Coronary artery (tissue), 2 donors: ENCODE measurements at regions not wholly inside any gene's neighbourhood (a gene's known extent, or its start where the extent isn't known, plus 50 kb on each side); places are given as distances from the start of the nearest gene placed in this dataset.

ENCODE experiments used
- DNase-seq: peaks from one replicate; pipeline ENCODE4 v3.0.0-alpha.2; 2017; ENCODE audit warnings: low spot score
- H3K27ac ChIP-seq, 2 donors: fragments of 200-600 bp; sonication (generic); one replicate each; pipeline ENCODE4 v1.5.1; 2016 to 2019
- H3K4me3 ChIP-seq: fragments of 200-600 bp; sonication (generic); 2 replicates; pipeline ENCODE4 v1.5.1; 2016; ENCODE audit warnings: mild to moderate bottlenecking, moderate library complexity
- CTCF ChIP-seq: fragments of 200-600 bp; sonication (generic); IDR thresholded peaks from one replicate; pipeline ENCODE4 v1.5.1; 2019; ENCODE audit warnings: antibody characterized with exemption

- Histone ChIP-seq H3K4me3 (no peak overlapping the region), H3K27ac (no peak overlapping the region)
- no peak for TF ChIP-seq CTCF
- DNase-seq: no peak
These were observed 587.7 kb downstream of the PTPRU start for GRCh38 chr1:29824025-29824424.

- H3K4me3 ChIP-seq: no peak overlapping the region
- no peak for TF ChIP-seq CTCF
- peak; percentile 45 for DNase-seq
- no peak overlapping the region for H3K27ac ChIP-seq
These were observed 587.2 kb downstream of the PTPRU start for GRCh38 chr1:29823561-29823960.

GRCh38 chr1:29821605-29822004 lies 585.3 kb downstream of the PTPRU start:
- no peak overlapping the region for H3K27ac ChIP-seq
- no peak for TF ChIP-seq CTCF
- no peak for DNase-seq
- no peak overlapping the region for H3K4me3 ChIP-seq

- H3K27ac ChIP-seq: no peak overlapping the region
- TF ChIP-seq CTCF: no peak
- H3K4me3 ChIP-seq: no peak overlapping the region
- no peak for DNase-seq
These were observed 584.1 kb downstream of the PTPRU start for GRCh38 chr1:29820401-29820800.

GRCh38 chr1:29812408-29813135 lies 576.2 kb downstream of the PTPRU start:
- H3K27ac ChIP-seq: no peak overlapping the region
- H3K4me3 ChIP-seq: no peak overlapping the region
- DNase-seq: peak; percentile 46

GRCh38 chr1:29811727-29812407 lies 575.5 kb downstream of the PTPRU start:
- DNase-seq: peak; percentile 46
- H3K4me3 ChIP-seq: no peak overlapping the region
- H3K27ac ChIP-seq: no peak overlapping the region
- no peak for TF ChIP-seq CTCF

More at GRCh38 chr1:29812408-29813135, 576.2 kb downstream of the PTPRU start:
- TF ChIP-seq CTCF: no peak

- TF ChIP-seq CTCF: no peak
- no peak for DNase-seq
- Histone ChIP-seq H3K4me3 (no peak overlapping the region), H3K27ac (no peak overlapping the region)
These were observed 574.9 kb downstream of the PTPRU start for GRCh38 chr1:29811247-29811646.
